T-helper 2 cell treated with Interferon-gamma antibody and Interleukin-4, amounts not matched to agents 100 ng/mL and 5 ng/mL, for 36 hours (primary cell): ENCODE measurements at regions not wholly inside any gene's neighbourhood (a gene's known extent, or its start where the extent isn't known, plus 50 kb on each side); places are given as distances from the start of the nearest gene placed in this dataset.

ENCODE experiments used
- intact Hi-C: fragments of 100-400 bp; cut with micrococcal nuclease; formaldehyde crosslinking; loops from one replicate; pipeline ENCODE4 v1.15.1; 2023

DNA sequence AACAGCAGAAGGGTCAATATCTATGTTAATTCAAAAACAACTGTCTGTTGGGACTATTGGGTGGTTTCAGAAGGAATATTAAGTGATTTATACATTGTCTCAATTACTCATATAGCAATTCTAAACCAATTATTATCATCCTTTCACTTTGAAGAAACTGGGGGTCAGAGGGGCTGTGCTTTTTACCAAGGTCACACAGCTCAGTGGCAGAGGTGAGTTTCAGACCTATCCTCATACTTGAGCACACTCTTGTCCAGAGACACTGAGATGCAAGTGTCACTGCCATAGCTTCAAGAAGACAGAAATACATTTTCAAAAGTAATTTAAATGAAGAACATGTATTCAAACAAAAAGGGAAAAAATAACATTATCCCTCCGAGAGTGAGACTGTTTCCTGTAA lies 195.3 kb downstream of the ARL4A start:
- intact Hi-C loops = no loop called here

GRCh38 chr7:12884033-12884432 lies 196.6 kb downstream of the ARL4A start:
- intact Hi-C loops = no loop called here

DNA sequence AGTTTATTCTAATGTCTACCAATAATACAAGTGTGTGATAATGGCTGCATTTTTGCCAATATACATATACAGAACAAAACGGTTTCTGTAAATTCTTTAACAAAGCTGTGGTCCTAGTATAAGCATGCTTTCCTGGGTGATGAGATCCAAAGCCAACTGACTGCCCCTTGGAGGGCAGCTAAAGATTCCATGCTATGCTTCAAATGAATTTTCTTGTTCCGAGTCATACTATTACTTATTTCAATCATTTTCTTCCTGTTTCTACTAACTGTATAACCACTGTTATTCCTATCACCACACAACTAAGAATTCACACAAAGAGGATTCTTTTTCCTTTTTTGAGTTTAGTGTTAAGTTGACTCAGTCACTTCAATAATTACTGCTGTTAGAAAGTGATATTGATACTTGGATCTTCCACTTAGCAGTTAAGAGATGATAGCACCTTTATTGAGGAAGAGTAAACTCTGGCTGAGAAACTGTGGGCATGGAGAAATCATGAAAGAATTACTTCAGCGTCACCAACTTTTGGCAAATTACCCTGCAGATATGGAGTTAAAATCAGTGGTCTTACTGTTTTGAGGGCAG lies 197.5 kb downstream of the ARL4A start:
- intact Hi-C loops = no loop called here

GRCh38 chr7:12888717-12889116 lies 201.3 kb downstream of the ARL4A start:
- intact Hi-C loops = no loop called here

- intact Hi-C loops = no loop called here
Measured at GRCh38 chr7:12889391-12889790, 202.0 kb downstream of the ARL4A start.

DNA sequence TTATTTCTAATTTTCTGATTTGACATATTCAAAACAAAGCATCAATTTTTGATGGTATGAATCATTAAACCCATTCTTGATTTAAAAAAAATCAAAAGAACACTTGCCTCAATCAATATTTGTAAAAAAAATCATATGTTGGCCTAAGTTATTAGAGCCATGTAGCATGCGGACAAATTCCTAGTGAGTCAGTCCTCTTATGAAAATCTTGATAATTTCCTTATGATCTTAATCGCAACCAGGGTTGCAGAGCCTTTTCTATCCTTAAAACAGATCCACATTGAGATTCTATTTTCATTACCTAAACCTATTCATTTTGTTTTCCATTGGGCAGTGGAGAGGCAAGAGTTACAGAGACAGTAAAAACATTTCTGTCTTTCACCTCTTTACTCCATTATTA lies 203.2 kb downstream of the ARL4A start:
- intact Hi-C loops = no loop called here

- intact Hi-C loops = no loop called here
Measured at GRCh38 chr7:12893292-12893691, 205.9 kb downstream of the ARL4A start.

DNA sequence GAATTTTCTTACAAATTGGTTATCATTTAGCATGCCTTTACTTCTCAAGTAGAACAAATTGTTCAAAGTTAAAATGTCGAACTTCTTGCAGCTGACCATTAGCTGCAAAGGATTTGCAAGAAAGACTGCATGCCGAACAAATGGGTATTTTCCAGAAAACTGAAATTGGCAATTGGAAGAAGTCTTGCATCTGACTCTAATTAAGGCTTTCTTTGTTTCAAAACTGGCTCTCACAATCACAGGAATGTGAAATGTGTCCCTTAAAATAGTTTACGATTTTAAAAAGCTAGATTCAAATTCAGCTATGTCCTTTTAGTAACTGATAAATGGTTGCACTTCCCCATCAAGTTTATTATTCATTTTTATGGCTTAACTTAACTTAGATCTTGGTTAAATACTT lies 207.9 kb downstream of the ARL4A start:
- intact Hi-C loops = no loop called here

- intact Hi-C loops = no loop called here
Measured at GRCh38 chr7:12896316-12896715, 208.9 kb downstream of the ARL4A start.

DNA sequence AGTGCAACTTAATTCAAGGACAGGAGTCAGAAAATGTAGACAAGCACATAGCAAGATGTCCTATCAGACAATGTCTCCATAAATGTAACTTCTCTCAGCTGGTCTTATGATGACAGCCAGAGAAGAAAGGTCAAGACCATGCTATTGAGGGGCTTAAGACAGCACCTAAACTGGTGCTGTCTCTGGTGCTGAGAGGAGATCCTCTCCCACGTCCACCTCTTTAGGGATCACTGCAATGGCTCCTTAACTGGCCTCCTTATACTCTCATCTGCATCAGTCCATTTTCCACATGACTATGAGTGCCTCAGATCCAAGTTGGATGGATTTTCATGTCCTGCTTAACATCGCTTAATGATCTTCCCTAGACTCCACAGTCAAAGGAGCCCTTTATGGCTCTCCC lies 210.6 kb downstream of the ARL4A start:
- intact Hi-C loops = no loop called here

DNA sequence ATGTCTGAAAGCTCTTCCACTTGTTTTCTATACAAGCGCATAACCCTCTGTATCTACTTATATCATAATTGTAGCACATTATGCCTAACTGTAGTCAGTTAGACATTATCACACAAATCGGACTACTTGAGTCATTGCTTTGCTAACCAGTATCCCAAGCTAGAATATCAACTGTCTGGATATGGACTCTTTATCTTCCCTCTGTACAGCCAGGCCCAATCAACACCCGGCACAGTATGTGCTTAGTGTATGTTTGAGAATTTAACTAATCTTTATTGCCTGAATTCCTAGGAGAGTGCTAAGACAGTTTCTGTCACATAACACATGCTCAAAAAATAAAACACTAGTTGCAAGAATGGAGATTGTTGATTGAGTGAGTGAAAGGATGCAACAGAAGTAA lies 211.2 kb downstream of the ARL4A start:
- intact Hi-C loops = no loop called here

- intact Hi-C loops = no loop called here
Measured at GRCh38 chr7:12905671-12906070, 218.2 kb downstream of the ARL4A start.

GRCh38 chr7:12907774-12908173 lies 220.3 kb downstream of the ARL4A start:
- intact Hi-C loops = no loop called here

GRCh38 chr7:12909483-12909882 lies 222.1 kb downstream of the ARL4A start:
- intact Hi-C loops = no loop called here

- intact Hi-C loops = no loop called here
Measured at GRCh38 chr7:12911053-12911452, 223.6 kb downstream of the ARL4A start.

DNA sequence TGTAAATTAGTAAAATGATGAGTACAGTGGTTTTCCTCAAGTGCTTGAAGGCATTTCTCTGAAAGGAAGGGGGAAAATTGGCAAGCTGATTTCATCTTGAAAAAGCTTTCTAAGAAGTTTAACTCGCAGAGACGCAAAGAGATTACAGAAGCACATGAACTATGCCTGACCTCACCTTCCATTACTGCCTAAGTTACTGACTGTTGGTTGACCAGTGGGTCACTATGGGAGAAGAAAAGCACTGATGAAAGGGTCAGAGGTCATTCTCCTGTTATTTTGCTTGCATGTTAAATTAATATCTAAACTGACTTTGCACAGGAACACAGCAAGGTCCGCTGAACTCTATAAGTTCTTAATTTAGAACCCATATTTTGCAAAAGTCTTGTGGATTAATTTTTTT lies 225.6 kb downstream of the ARL4A start:
- intact Hi-C loops = no loop called here

DNA sequence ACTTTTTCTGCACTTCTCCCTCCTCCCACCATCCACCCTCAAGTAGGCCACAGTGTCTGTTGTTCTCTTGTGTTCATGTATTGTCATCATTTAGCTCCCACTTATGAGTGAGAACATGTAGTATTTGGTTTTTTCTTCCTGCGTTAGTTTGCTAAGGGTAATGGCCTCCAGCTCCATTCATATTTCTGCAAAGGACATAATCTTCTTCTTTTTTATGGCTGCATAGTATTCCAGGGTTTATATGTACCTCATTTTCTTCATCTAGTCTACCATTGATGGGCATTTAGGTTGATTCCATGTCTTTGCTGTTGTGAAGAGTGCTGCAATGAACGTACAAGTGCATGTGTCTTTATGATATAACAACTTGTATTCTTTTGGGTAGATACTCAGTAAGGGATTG lies 230.4 kb downstream of the ARL4A start:
- intact Hi-C loops = no loop called here

DNA sequence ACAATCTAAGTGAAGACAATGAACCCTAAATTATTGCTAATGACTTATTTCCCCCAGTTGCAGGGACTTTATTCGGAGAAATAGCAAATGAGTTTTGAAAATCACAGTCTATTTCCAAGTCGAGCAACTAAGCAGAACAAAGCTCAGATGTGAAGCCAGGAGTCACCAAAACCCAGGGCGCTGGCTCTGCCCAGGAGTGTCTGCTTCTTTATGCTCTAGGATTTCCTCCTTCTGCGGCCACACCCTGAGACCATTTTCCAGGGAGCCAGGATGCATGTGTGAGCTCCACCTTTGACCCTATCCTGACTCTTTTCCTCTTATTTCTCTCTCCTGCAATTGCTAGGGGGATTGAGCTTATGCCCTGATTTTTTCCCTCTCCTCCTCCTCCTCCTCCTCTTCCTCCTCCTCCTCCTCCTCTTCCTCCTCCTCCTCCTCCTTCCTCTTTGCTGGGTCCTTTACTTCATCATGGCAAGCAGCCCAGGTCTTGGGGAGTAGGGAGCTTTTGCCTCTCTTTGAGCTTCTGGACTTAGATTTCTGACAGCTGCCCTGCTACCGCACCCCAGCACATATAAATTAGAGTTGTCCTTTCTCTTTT lies 234.4 kb downstream of the ARL4A start:
- intact Hi-C loops = no loop called here

DNA sequence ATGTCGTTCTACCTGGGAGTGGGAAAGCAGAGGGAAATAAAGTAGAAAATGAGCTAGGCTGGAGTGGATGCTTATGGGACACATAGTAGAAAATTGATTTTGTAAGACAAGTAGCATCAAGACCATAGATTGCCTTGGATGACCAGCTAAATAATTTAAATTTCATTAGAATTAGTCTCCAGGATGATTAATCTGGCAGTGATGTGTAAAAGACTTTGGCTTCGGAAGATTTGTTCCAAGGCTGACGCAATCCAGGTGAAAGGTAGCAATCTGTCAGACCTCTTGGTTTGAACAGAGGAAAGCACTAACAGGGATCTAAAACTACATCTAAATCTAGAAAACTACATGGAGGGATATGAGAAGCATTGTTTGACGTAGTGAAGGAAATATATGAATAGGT lies 236.5 kb downstream of the ARL4A start:
- intact Hi-C loops = no loop called here

- intact Hi-C loops = no loop called here
Measured at GRCh38 chr7:12926206-12926605, 238.8 kb downstream of the ARL4A start.

DNA sequence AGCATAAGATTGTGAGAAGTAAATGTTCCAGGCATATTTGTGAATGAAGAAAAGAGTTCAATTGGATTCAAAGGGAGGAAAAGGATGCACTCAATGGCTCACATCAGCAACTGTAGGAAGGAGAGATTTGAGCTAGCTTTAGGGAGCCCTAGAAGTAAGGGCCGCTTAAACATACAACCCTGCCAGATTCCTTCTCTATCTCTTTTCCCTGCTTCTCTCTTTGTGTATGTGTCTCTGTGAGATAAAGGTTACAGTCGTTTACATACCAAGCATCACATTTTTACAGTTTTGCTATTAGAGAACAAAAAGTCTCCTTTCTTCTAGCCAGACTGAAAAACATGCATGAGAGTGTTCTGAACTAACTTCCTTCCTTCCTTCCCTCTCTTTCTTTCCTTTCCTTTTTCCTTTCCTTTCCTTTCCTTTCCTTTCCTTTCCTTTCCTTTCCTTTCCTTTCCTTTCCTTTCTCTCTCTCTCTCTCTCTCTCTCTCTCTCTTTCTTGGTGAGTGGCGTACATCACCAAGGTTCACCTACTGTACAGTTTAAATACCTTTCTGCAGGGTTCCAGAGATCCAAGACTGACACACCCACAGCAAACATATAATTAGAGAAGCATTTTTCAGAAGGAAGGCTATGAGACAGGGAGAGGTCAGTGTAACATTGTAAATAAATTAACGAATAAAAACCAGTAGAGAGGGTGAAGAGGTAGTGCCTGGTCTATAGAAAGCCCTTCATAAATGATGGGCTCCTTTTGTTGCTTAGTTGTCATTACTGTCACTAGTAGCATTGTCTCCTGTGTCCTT lies 240.4 kb downstream of the ARL4A start:
- intact Hi-C loops = no loop called here

GRCh38 chr7:12929476-12930140 lies 242.2 kb downstream of the ARL4A start:
- intact Hi-C loops = no loop called here
